GM21367 (cell line): ENCODE measurements at regions not wholly inside any gene's neighbourhood (a gene's known extent, or its start where the extent isn't known, plus 50 kb on each side); places are given as distances from the start of the nearest gene placed in this dataset.
"Not testable (repeated sequence)": the region's sequence is repeated elsewhere in the genome, so short reads cannot be mapped to it uniquely, and the experiment has no call there.

ENCODE experiments used
- ATAC-seq: cut with Tn5 transposase; IDR thresholded peaks from one replicate; pipeline ENCODE4 v1.9.1; 2021; ENCODE audit not compliant: unreplicated experiment

DNA sequence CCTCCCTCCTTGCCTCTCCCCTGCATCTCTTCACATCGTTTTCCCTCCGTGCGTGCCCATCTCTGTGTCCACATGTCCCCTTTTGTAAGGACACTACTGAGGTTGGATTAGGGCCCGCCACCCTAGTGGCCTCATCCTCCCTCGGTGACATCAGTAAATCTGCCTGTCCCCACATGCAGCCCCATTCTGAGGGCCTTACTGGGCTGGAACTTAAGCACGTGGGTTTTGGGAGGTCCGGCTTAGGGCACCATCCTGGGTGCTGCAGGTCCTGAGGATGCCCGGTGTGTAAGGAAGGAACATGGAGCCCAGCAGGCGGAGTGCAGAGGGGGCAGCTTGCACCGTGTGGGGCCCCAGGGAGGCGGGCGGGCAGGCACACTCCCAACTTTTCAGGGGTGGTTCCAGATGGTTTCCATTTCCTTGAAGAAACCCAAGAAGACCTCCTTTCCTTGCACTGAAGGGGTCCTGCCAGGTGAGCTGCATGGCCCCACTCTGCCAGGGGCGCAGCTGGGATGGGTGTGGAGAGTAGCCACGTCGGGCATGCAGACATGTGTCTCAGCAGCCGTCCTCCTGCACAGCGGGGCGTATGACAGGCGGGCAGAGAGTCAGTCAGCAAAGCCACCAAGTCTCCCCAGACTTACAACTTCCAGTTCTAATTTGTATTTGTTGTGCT is 329.9 kb downstream of the QKI start:
- ATAC-seq, result no peak

DNA sequence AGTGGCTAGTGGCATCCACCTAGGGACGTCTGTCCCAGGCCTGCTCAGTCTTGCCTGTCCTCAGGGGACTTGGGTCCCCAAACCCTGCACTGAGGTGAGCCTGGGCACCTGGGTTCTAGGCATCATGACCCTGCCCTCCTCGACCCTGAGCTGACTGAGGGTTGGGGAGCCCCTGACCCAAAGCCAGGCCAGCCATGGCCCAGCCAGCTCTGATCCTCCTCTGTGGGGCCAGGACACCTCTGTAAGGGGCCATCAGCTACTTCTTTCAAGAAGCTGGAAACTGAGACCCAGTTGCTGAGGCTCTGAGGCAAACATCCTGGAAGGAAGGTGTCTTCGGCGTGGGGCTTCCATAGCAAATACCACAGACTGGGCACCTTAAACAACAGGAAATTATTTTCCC is 329.3 kb downstream of the QKI start:
- no peak for ATAC-seq

DNA sequence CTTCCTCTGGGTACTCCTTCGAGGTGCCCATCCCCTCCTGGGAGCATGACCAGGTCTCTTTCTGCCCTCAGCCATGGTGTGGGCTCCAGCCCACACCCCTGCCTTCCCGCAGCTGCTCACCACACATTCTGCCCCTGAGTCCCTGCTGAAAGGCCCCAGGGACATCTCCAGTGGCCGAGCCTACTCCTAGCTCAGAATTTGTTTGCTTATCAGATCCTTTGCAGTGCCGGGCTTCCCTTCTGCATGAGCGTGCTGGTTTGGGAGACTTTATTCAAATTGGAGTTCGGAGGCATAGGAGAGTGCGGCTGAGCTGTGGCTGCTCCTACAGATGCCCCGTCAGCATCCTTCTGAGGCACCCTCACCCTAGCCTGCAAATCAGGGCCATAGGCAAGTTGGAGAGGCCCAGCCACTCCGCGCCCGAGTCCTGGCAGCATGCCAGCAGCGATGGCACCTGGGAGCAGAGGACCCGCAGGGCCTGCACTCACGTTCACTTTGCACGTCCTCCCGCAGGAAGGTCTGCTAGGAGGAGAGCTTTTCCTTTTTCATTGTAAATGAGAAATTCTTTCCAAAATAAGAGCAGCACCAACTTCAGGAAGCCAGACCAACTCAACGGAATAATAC is 327.3 kb downstream of the QKI start:
- no peak for ATAC-seq

DNA sequence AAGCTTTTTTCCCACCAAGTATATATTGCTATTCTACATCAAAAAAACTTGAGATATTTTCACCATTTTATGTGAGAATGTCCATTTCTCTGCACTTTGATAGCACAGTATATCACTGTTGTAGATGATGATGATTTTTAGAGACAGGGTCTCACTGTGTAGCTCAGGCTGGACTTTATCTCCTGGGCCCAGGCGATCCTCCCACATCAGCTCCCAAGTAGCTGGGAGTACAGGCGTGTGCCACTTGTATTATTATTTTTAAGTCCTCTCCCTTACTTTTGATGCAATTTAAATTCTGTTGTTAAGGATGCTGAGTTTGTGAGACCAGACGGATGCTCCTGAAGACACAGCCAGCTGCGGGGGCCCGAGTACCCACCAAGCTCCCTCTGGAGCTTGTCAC is 326.8 kb downstream of the QKI start:
- no peak for ATAC-seq

DNA sequence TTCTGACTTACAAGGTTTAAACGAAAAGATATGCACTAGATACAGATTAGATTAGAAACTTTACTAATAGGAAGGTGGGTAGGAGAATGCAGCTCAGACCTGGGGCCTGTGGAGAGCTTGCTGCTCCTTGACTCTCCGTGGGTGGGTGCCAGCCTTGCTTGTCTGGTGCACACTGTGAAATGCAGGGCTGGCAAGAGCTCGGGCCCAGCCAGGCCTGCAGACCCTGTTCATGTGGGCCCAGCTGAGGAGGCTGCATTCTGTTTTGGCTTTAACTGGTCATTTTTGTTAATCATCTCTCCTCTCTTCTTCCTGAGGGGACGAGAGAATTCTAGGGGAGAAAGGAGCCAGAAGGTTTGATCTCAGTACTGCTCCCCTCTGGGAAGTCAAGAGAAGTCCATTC is 325.4 kb downstream of the QKI start:
- no peak for ATAC-seq

DNA sequence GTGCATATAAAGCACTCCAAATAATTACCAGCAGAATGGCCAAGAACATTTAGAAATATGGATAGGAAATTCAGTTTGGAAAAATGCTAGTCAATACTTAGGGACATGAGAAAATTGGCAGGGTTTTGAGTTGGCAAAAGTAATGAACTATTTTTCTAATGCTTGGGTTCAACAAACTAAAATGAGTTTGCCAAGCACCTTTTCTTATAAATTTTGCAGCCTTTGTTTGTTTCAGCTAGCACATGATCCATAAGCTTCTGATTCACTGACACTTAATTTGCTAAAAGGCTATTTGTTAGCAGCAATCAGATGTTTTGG is 324.8 kb downstream of the QKI start:
- no peak for ATAC-seq

DNA sequence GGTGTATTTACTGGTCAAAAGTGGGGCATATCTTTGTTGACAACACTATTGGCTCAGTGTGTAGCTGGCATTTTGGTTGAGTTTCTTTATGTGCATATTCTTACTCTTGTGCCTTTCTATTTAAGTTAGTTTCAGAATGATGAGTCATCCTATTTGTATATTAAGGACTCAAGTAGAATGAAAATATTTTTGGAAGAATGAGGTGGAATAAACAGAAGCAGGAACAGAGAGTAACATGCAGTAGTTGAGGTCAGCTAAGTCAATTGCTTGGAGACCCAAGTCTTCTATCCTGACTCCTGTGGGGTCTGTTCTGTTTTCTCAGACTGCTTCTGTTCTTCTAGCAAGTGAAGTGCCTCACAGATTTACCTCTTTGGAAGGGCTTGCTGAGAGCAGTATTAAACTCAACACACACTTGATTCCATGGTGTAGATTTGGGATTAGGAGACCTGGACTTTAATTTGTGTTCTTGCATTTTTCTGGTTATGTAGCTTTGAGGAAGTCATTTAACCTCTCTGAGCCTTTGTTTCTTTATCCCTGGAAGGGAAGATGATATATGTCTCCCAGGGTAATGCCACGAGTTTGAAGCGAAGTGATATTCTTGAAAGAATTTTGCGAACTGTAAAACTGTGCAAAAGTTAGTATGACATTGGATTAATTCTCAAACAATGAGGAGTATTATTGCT is 324.3 kb downstream of the QKI start:
- ATAC-seq, result peak; percentile 72

DNA sequence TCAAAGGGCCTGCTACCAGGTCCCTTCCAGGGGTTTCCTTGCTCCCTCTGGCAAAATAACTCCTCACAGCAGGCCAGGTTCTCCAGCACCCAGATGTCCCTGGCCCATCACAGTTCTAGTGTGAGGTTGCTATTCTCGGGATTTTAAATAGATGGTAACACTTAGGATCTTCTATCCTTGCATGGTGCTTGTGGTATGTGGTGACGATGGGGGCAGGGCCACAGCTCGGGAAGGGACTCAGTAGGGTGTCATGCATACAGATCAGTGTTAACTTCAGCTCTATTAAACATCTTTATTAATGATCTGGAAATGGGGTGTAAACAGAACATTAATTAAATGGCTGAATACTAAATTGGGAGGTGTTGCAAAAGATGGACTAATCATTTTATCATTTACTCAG is 323.8 kb downstream of the QKI start:
- no peak for ATAC-seq

DNA sequence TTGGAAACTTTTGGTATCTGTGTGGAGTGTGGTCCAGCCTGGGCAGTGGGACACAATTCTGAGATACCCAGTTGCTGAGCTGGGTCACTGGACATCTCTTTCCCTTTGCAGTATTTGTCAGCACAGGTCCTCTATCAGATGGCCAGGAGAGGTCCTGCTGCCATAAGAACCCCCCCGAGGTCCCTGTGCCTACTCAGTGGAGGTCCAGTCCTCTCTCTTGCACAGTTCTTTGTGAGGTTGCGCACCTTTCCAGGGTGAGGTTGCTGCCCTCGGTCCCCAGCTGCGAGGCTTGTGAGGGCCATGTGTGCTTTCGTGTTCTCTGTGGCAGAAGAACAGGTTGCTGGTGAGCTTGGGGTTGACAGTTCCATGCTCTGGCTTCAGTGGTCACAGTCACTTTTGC is 320.6 kb downstream of the QKI start:
- no peak for ATAC-seq

DNA sequence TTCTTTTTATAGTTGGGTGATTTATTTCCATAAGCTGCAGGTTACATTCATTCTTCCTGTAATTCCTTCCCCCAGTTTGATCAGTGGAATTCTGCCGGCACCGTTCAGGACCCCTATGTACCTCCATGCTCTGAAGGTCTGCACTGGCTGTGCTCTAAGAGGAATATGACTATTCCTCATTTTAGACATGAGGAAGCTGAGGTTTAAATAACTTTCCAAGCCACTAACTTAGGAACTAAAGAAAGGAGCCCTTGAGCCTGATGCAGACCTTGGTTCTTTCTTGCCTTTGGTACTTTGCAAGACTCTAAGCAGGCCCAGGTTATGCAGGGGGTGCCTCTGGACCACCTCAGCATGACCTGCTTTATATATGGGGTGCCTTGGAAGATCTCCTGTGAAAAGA is 318.5 kb downstream of the QKI start:
- no peak for ATAC-seq

DNA sequence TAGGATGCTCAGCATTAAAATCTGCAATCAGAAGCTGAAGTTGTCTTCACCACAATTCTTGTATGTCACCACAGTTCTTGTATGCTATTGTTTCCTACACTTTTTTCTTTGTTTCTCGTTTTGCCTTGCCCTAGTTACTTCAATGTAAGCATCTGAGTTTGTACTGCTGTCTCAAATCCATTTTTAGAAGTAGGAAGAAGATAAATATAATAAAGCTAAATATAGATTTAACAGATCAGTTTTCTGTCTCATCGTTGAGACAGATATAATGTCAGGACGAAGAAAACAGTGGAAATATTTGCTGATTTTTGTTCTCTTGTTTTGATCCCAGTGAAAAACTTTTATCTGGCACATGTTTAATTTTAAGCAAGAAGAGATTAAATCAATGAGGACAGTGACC is 318.0 kb downstream of the QKI start:
- no peak for ATAC-seq

DNA sequence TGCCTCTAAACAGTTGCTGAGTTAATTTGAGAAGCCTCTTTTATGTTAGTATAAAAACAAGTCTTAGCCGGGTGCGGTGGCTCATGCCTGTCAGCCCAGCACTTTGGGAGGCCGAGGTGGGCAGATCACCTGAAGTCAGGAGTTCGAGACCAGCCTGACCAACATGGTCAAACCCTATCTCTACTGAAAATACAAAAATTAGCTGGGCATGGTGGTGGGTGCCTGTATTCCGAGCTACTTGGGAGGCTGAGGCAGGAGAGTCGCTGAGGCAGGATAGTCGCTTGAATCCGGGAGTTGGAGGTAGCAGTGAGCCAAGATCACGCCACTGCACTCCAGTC is 317.5 kb downstream of the QKI start:
- not testable (repeated sequence) for ATAC-seq

DNA sequence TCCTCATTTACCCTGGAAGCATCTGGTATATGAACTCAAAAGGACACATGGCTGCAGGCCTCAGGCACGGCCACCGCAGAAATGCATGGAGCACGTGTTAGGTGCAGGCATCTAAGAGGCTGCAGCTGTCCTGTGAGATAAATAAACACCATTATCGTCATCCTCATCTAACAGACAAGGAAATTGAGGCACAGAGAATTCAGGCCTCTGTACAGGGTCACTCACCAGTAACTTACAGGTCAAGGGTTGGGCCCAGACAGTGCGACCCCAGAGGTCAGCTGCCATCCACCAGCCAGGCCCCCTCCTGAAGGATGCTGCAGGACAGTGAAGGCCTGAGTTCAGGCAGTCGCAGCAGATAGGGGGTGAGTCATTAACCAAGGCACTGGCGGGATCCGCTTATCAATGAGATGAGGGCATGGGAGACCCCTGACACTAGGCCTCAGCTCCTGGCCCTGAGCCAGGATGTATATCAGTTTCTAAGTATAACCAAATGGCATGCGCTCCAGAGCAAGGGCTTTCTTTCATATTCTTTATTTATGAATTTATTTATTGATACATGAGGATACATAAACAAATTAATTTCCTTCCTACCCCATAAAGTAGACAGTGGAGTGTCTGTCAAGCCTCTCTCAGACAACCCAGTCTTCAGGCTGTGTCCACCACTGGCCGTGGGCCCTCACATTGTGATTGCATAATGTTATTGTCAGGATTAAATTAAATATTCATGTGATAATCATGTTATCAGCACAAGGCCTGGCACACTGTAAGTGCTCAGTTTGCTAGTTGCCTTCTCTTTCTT is 316.9 kb downstream of the QKI start:
- no peak for ATAC-seq

DNA sequence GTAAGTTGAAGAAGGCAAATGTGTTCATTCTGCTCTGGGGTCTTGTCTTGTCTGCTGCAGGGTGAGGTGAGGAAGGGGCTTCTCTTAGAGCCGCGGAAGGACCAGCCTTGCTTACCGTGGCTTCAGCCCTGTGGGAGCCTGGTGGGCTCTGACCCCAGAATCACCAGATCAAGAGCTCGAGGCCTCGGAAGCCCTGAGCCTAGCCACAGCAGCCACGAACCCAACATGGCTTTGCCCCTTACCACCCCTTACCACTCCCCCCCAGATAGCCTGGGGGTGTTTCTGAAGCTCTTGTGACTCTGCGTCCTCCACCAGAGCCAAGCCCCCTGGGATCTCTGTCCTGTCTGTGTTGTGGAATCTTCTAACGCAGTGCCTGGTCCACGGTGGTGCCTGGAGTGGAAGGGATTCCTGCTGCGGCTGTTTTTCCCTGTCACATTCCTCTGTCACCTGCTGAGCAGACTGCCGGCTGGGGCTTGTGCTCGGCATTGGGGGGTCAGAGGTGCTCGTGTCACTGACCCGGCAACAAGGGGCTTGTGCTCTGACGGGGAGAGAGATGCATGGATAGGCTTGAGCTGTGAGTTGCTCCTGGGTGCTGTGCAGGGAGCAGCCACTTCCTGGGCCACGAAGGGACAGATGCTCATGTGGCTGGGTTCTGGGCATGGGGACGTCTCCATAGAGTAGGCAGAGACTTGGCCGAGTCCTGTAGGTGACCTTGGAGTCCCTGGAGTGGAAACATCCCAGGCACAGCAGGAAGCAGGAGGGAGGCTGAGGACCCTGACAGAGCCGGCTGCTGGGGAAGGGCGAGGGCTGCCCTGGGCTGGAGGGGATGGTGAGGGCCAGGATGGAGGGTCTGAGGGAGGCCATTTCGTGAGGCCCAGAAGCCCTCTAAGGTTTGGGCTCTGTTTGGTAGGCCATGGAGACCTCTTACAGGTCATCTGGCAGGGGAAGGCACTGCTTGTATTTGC is 316.0 kb downstream of the QKI start:
- no peak for ATAC-seq

DNA sequence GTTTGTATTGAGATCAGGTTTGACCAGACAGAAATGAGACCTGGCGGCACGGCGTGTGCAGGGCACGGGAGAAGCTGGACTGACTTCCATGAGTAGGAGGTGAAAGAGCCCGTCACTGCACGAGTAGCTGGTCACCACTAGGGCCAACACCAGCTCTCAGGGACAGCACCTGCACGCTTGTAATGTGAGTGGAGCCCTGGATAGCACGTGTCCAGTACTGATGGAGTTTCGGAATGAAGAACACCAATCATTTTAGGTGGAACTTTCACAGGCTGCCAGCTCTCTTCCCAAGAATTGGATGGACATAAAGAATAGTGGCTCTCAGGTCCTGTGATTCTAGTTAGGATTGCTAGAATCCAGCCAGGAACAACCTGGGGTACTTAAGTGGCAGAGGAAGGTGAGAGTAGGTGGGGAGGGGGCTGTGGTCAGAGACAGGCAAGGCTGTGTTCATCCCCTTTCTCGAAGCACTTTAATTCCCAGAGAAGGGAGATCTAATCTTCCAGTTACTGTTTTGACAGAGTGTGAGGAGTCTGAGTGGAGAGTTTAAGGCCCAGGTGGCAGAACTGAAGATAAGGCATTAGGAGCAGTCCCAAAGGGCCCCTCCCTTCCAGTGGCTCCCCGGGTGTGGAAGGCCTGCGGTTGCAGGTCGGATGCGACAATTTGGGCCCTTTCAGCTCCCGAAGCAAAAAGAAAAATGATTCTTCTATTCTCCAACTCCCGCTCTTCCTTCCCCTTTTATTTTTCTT is 314.8 kb downstream of the QKI start:
- no peak for ATAC-seq

DNA sequence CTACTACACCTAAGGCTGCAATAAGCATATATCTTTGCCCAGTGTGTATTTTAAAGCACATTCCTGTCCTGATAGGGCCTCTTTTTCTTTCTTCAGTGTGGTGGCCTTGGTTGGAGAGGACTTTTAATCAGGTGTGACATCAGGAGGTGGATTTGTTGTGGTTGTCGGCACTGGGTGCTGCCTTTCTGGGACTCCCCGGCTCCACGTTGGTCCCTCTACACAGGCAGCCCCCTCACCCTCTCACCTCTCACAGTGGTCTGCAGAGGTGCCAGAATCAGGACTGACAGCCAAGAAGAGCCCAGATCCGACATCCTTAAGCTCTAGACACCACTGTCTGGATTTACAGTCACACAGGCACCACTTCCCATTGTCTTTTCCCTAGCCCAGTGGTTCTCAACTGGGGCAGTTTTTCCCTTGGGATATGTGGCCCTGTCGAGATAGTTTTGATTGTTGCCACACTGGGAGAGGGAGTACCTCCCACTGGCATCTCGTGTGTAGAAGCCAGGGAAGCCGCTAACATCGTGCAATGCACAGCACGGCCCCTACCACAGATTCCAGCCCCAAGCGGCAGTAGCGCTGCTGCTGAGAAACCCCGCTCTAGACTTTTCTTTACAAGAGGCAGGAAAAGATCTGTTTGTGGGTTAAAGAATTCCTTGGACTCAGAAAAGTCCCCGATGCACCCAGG is 314.1 kb downstream of the QKI start:
- no peak for ATAC-seq

DNA sequence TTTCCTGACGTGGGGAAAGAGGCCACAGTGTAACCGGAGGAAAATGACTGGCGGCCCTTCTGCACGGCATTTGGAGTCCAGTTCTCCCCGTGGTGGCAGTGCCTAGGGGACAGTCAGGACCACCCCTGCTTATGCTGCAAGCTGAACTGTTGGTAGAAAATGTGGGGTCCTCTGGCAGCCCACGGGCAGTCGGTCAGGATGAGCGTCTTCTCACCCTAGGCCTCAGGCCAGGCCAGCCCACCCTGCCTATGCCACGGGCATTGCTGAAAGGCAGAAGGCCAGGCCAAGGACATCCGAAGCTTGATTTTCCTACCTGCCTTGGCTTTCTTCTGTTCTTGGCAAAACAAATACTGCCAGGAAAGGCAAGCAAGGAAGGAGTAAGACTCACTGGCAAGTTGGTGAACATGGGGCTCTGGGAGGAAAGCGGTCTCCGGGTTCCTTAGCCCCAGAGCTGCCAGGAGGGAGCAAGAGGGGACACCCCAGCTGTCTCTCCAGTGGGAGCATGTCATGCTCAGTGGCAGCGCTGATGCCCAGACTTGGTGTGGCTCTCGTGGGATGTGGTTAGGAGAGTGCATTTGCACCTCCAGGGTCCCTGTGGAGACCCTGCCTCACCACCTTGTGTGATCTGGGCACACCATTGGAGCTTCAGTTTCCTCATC is 311.6 kb downstream of the QKI start:
- ATAC-seq, result no peak

DNA sequence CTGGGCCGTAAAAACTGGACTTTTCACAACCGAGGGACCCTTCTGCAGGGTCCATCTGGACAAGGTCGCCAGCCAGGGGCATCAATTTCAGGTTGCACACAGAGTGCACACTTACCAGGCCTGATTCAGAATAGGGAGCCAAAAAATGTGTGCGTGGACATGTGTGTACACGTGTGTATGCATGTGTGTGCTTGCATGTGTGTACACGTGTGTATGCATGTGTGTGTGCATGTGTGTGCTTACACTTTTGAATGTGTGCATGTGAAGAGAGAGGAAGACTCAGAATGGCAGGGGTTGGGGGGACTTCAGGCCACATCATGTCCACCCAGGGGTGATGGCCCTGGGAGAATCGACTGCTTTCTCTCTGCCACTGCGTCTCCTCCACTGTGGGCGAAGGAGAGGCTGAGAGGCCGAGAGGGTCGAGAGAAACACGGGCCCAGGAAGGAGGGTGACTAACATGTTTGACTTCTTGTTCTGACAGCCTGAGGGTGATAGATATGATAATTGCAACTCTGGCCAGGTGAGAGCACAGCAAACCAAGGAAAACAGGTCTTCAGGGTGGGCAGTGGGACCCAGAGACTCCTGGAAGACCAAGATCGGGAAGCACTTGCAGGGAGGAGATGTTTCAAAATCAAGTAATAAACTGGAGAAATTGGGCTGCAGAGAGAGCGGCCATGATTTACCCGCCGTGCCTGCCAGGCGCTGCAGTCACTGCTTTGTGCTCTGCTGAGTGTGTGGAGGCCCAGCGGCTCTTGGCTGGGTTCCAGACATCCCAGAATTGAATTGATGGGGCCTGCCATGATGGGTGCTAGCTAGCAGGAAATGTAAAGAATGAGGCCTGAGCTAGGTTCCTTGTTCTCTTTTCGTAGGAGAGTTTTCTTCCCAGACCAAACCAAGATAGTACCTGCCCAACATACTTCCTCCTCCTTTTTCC is 310.8 kb downstream of the QKI start:
- no peak for ATAC-seq
